IPS DF 4.7 (cell line): ENCODE measurements at regions not wholly inside any gene's neighbourhood (a gene's known extent, or its start where the extent isn't known, plus 50 kb on each side); places are given as distances from the start of the nearest gene placed in this dataset.
A peak's percentile ranks its signal among the peaks of the same experiment; 100 is the strongest.
"Not testable (repeated sequence)": the region's sequence is repeated elsewhere in the genome, so short reads cannot be mapped to it uniquely, and the experiment has no call there.

Experiments
- DNase-seq: peaks from one replicate; pipeline ENCODE4 v3.0.0-alpha.2; 2013; ENCODE audit warnings: low spot score; ENCODE audit errors: extremely low read depth

DNA sequence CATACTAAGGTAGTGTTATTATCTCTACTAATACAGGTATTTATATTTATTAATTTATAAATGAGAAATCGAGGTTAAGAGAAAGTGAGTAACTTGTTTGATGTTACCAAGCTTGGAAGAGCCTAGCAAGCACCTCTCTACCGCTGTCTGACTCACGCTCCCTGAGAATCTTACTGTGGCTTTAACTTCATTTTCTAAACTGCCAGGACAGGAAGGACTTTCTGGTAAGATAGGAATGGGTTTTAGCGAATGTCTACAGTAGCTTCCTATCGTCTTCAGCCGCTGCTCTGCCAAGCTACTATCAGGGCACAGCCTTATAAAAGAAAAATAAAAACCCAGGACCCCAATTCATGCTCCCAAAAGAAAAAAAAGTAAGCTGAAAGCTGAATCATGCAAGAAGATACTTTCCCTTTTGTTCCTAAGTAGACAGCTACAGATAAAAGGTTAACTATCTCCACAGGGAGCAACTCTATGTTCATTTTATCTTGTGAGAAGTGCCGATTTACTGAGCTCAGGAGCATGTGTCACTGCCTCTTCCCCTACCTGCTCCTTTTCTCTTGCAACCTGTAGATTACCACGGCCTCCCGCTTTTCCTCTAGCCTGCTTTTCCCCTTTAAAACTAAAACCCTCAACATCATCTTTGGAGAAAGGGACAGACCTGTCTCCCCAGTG, 60.2 kb downstream of the THNSL1 start:
- DNase-seq: no peak

- no peak for DNase-seq
Measured at GRCh38 chr10:25078658-25079431, 62.4 kb downstream of the THNSL1 start.

DNA sequence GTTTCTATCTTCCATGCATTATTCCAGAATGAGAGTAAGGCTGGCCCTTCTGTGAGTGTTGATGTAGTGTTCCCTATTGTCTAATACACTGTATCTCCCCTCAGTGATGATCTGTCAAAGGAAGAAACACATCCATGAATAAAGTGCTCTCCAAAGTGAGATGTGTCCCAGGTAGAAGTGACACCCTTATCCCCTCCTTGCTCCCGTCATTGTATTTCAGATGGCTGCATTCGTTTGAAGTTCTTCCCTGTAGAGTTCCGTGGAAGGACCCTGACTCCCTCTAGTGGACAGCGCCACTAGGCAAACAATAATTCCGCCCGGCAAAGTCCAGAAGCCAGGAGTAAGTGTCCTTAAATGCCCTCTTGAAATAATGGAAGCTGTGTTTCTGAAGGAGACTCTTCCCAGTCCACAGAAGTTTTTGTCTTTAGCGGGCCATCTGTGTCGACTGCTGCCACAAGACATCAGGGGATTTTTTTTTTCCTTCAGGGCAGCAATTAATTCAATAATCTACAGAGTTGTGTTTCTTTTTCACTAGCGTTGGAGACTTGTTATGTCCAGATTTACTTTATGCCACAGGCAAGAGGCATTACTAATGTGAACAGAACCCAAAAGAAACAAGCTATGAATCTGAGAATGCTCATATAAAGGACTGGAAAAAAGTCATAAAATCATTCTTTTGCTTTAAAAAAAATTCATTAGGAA, 64.6 kb downstream of the THNSL1 start:
- peak; percentile 64 for DNase-seq

DNA sequence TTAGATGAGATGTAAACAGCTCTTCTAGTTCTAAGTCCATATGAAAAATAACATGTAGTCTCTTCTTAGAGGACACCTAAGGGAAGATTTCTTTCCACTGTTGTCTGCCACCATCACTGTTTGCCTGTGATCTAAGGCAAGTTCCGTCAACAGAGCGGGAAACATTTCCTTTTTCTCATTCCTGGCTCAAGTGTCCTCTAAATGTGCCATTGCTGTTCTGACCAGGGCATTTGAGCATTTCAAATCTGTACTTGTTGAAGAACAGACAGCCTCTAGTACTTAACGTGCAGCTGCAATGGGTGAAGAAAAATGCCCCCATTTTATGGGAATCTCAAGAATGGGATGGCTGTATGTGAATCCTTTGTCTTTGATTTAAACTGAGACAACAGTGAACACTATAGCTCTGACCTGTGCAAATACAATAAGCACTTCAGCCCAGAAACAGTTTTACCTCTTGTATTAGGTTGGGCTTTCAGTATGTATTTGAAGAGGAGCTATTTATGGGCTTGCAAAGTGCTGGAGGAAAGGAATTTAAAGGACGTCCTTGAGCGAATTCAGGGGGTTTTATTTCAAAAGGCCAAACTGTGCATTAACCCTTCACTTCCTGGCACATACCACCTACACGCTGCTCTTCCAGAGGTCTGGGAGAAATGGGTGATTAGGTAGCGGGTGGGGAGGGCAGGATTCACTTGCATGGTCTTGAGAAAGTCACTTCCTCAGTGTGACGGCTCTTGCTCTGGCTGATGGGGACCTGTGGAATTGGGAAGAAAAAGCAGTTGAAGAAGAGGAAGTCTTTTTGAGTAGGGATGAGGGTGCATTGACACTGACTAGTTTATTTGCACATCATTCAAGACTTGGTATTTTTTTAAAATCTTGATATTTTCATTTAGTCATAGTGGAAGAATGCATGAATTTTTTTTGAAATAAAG, 66.1 kb downstream of the THNSL1 start:
- DNase-seq: no peak

DNA sequence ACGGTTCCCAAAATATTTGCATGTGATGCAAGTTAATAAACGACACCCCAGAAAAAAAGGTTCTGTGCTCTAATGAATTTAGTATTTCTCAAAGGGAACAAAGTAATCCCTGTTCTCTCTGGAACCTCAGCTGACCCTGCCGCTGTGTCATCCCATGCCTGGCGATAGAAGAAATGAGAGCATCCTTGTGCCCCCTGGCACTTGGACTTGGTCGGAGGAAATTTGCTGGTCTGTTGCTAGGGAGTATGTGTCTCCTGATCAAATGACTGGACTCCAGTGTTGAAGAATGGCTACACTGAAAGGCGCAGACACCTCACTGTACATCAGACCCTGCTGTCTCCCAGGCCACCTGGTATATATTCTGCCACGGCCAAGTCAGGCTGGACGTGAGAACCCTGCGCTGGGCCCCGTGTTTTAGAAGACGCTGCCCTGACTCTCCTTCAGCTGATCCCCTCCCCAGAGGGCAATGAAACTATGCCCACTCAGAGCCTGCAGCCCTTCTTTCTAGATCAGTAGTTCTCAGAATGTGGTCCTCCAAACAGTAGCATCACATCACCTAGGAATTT, 67.2 kb downstream of the THNSL1 start:
- no peak for DNase-seq

GRCh38 chr10:25084447-25084846, 68.0 kb downstream of the THNSL1 start:
- no peak for DNase-seq

DNA sequence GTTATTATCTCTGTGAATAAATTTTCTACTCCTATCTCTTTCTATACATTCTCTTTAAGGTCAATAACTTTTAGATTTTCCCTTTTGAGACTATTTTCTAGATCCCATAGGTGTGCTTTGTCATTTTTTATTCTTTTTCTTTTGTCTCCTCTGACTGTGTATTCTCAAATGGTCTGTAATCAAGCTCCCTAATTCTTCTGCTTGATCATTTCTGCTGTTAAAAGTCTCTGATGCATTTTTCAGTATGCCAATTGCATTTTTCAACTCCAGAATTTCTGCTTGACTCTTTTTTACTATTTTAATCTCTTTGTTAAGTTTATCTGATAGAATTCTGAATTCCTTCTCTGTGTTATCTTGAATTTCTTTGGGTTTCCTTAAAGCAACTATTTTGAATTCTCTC, 78.2 kb downstream of the THNSL1 start:
- no peak for DNase-seq

DNA sequence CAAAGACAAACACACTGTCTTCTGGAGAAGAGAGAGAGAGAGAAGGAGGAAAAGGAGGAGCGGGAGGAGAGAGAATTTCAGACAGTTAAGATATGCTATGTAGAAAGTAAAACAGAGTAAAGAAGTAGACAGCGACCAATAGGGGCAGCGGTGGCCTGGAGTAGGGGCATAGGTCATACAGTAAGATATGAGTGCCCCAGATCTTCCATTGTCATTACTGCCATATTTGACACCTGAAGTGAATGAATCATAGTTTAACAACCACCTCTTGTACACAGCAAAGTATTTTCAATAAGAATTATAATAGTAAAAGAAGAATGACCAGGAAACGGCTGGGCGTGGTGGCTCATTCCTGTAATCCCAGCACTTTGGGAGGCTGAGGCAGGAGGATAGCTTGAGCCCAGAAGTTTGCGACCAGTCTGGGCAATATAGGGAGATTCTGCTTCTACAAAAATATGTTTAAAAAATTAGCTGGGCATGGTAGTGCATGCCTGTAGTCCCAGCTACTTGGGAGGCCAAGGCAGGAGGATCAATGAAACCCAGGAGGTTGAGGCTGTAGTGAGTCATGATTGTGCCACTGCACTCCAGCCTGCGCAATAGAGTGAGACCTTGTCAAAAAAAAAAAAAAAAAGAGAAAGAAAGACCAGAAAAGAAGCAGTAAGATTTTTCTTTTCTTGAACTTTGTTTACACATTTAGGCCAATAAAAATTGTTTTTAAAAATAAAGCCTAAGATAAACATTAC, 77.0 kb upstream of the GPR158 start:
- DNase-seq: no peak

DNA sequence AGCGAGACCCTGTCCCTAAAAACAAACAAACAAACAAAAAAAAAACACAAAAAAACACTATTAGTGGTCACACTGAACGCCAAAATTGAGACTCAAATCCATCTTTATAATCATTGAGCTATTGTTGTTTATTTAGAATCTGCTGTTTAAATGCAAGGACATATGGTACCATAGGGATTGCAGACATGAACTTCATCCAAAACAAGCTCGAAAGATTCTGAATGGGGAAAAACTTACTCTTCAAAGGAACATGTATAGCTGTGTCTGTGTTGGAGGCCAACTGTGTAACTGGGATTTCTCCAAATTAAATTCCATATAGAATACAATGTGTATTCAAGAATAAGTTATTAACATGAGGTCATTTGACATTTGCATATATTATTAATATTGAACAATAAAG, 74.7 kb upstream of the GPR158 start:
- no peak for DNase-seq

DNA sequence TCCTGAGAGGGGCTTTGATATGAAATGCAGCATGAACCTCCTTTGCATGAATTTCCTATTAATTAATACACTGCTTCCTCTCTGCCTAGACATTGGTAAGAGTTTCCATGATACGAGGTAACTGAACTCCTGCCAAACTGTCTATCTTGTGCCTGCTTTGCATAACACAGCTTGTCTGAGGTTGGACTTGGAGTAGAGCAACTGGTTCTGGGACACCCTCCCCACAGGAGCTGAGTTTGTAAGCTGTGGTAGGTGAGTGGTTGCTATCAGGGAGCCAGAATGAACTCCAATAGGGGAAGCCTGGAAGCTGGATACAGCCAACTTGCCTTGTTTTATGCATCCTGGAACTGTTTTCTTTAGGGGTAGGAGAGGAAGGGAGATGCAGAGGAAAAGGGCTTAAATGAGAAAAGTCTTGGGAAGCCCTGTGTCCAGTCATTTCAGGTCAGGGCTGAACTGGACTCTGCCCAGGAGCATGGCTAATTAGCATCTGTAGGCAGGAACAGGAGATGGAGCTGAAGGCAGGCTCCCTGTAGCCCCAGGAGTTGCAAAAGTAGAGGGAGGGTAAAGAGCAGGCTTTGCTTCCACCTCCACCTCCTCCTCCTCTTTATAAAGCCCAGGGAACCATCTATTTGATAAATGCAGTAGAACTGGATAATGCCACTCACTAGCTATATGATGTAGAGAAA, 73.2 kb upstream of the GPR158 start:
- no peak for DNase-seq

GRCh38 chr10:25102147-25102822, 72.5 kb upstream of the GPR158 start:
- no peak for DNase-seq

GRCh38 chr10:25103703-25104102, 71.1 kb upstream of the GPR158 start:
- DNase-seq: no peak

GRCh38 chr10:25104441-25104840, 70.4 kb upstream of the GPR158 start:
- DNase-seq: no peak

DNA sequence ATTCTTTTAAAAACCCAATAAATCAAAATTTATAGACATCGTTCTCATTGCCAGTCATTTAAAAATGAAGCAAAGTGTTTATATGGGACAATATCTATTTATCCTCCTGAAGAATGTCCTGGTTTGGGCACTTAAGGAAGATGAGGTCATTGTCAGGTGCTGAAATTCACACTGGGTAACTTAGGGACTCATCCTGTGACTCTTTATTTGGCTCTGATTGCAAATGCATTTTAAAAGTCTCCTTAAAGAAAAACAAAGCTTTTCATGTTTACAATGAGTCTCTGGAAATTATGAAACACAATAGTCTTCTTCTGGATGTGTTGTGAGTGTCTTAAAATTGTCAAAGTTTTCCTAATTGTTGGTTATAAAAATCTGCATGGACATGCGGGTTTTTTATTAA, 69.5 kb upstream of the GPR158 start:
- DNase-seq: no peak

- no peak for DNase-seq
Measured at GRCh38 chr10:25105743-25106260, 69.0 kb upstream of the GPR158 start.

DNA sequence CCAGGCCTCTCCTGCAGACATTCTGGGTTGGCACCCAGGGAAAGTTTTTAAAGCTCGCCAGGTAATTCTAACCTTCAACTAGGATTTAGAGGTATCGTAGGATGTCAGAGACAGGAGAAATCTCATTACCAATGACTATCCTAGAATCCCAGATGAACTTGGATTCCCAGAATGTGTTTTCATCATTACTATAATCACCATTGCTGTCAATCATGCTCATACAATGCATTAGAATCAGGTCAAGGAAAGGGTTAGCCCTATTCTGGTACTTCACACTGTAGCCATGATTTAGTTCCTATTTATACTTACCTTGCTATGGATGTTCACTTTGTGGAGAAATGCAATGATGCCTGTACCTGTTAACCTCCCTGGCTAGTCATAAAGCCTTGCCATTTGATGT, 67.0 kb upstream of the GPR158 start:
- no peak for DNase-seq

DNA sequence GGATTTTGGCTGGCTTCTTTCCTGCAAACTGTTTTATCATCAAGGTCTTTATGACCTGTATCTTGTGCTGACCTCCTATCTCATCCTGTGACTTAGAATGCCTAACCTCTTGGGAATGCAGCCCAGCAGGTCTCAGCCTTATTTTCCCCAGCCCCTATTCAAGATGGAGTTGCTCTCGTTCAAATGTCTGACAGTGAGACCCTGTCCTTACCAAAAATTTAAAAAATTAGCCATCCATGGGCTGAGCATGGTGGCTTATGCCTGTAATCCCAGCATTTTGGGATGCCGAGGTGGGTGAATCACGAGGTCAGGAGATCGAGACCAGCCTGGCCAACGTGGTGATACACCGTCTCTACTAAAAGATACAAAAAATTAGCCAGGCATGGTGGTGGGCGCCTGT, 64.9 kb upstream of the GPR158 start:
- not testable (repeated sequence) for DNase-seq

- DNase-seq: no peak
Measured at GRCh38 chr10:25112016-25112415, 62.8 kb upstream of the GPR158 start.
